HG03354 (cell line): ENCODE measurements at regions not wholly inside any gene's neighbourhood (a gene's known extent, or its start where the extent isn't known, plus 50 kb on each side); places are given as distances from the start of the nearest gene placed in this dataset.
"Not testable (repeated sequence)": the region's sequence is repeated elsewhere in the genome, so short reads cannot be mapped to it uniquely, and the experiment has no call there.

Experiments used
- ATAC-seq: cut with Tn5 transposase; IDR thresholded peaks from one replicate; pipeline ENCODE4 v1.9.1; 2021; ENCODE audit warnings: mild to moderate bottlenecking; ENCODE audit not compliant: unreplicated experiment, poor library complexity, severe bottlenecking

DNA sequence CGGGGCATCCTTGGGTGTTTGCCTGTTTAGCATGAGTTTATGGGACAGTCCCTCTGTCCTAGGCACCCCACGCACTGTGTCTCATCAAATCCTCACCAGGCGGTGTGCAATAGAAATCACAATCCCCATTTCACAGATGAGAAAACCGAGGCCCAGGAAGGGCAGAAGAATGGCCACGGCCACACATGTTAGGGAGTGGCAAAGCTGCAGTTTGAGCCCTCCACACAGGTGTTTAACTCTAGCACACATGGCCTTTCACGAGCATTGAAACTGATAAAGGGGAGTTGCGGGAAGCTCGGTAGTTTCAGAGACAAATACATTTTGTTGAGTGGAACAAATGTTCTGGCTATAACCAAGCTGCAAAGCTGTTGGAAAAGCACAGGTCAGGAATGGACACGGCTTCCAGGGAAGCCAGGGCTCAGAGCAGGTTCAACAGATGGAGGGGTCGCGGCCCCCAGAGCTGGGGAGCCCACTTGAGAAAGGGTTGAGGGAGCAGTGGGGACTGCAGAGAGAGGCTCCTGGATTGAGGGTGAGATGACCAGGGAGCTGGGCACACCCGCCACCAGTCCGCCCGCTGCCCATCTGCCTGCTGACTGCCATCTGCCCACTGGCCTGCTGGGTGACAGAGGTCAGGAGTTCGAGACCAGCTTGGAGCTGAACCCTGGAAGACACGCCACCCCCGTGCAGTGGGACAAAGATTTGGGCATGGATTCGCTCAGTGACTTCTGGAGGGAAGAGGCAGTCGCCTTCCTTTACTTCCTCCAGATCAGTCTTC, 154.7 kb downstream of the URI1 start:
- ATAC-seq, result no peak

DNA sequence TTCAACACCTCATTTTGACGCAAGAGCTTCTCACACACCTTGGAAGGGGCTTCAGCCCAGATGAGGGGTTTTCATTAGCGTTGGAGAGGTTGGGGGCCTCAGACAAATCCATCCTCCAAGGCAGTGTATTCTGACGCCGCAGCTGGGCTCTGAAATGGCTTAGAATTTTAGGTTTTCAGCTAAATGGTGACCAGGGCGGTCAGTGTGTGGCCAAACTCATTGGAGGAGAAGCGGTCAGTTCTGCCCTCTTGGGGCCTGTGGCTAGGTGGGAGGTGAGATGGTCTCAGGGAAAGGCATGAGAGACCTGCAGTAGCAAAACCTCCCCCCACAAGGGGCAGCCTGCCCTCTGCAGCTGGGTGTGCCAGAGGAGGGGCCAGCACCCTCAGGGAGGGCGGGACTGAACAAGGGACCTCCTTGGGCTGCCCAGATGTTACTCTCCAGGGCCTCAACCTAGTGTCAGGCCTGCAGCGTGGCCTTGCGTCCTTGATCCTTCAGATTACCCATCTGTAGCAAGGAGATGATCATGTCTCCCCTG, 155.8 kb downstream of the URI1 start:
- no peak for ATAC-seq

DNA sequence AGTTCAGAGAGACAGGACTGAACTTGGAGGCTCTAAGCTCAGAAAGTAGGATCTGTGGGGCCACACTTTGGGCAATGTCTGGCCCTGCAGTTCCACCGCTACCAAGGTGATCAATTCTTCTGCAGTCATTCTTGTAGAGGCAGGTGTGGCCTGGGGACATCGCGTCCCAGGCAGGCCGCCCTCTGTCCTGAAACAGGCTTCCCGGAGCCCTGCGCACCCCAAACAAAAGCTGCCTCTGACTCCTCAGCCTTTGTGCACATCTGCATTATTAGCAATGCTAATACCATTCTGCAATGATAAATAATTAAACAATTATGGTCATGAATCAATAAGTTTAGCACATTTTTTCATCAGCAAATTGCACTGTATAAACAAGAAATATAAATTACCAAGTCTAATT, 160.2 kb downstream of the URI1 start:
- no peak for ATAC-seq

DNA sequence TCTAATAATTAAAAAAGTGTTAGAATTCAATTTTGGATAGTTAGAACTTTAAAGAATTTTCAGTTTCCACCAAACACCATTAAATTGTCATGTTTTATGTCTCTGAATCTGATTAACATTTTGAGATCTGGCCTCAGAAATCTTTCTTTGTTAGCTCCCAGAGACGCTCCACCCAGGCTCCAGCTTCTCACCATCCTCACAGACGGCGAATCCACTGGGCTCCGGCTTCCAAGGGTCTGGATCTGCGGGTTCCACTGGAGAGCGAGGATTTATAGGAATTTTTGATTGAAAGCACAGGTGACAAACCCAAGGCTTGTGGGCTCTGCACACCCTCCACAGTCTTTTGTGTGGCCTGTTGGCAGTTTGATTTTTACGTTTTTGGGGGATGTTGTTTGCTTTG, 160.6 kb downstream of the URI1 start:
- no peak for ATAC-seq

DNA sequence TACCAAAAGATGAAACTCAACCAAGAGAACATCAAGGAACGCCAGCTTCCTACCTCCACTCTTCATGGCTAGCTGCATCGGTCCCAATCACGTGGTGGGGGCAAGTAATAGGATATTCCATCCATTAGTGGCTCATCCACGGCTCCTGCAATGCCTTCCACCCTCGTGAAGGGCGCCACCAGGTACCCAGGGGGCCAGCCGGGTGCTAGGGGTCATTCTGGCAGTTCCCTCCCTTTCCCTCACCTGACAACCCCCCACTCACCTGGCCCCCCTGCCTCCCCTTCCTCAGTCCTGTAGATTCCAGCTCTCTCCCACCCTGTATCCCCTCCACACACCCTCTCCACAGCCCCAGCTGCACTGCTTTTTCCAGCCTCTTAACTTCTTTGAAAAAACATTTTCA, 161.9 kb downstream of the URI1 start:
- no peak for ATAC-seq

DNA sequence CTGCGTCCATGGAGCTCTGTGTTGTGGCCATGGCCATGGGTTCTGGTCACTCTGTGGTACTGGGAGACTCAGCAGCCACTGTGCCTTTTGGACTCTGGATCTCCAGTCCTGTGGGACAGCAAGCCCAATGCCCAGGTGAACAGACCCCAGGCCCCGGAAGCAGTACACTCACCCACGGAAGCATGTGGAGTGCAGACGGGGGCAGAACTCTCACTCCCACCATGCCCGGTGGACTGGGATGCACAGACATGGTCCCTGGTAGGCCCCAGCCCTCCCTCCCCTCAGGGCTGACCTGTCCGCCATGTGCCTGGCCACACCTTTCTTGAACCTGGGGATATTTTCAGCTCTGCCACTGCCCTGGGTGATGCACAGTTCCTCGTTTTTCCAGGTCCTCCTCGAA, 163.3 kb downstream of the URI1 start:
- no peak for ATAC-seq

DNA sequence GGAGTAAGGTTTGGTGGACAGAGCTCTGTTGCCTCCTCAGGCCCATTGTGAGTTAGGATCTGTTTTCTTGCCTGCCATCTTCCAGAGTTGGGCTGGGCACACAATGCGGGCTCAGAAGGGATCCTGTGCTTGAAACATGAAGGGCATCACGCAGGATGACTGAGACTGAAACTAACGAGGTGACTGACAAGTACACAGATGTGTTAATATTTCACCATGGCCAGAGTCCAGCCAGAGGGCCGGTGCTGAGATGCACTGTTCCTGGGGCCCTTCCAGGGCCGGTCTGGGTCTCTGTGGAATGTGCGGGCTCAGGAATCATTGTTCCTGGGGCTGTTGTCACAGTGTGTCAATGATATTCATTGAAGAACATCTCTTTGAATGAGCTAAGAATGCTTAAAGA, 163.7 kb downstream of the URI1 start:
- no peak for ATAC-seq

DNA sequence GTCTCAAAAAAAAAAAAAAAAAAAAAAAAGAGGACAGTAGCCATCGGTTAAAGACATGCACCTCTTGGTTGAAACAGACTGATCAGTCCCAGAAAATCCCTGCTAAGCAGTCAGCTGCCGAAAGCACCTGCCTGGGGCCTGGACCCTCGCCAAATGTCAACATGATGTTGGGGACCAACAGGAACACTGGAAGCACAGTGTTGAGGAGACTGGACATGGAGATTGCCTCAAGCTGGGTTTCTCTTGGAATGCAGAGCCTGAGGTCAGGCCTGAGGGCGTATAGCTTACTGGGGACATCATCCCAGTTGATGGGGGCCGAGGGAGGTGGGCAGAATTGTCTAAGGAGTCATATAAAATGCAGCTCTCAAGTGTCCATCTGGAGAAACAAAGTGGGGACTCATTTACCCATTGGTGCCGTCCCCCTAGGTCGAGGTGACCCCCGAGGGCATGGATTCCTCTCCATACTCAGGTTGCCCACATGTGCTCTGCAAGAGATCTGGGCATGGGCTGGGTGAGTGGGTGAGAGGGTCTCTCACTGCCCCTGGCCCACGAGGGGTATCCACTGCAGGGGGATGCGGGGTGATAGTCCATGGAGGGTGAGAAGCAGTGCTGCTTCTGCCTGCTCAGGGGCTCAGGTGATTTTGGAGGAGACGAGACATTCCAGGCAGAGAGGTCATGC, 164.5 kb downstream of the URI1 start:
- ATAC-seq, result no peak

DNA sequence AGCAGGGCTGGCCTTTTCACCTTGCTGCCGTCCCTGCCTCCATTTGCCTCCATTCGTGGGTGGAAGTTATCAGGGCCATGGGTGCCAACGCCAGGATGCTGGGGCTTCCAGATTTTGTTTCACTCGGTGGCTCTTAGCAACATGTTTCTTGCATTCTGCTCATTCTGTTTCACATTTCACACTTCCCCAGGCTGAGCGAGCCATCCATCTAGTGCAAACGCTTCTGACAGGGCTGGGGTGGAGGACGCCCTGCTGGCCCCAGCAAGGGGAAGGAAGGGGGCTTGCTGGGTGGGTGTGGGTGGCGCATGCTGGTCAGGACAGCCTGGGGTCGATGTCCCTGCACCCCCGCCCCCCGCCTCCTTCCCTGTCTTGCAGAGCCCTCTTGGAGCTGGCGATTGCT, 165.2 kb downstream of the URI1 start:
- no peak for ATAC-seq

DNA sequence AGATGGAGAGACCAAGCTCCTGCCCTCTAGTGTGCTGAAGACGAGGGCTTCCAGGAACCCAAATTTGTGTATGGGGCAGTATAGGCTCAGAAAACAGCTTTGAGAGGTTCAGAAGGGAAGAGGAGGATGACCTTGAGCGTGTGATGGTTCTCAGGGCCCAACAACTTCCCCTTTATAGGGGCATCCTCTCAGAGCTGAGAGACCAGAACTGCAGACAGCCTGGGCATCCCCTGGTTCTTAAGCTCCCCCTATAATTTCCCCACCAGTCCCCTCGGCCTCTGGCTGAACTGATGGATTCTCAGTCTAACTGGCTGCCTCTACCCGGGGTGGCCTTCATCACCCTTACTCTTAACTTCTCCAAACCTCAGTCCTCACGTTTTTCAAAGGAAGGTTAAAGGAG, 167.5 kb downstream of the URI1 start:
- no peak for ATAC-seq

DNA sequence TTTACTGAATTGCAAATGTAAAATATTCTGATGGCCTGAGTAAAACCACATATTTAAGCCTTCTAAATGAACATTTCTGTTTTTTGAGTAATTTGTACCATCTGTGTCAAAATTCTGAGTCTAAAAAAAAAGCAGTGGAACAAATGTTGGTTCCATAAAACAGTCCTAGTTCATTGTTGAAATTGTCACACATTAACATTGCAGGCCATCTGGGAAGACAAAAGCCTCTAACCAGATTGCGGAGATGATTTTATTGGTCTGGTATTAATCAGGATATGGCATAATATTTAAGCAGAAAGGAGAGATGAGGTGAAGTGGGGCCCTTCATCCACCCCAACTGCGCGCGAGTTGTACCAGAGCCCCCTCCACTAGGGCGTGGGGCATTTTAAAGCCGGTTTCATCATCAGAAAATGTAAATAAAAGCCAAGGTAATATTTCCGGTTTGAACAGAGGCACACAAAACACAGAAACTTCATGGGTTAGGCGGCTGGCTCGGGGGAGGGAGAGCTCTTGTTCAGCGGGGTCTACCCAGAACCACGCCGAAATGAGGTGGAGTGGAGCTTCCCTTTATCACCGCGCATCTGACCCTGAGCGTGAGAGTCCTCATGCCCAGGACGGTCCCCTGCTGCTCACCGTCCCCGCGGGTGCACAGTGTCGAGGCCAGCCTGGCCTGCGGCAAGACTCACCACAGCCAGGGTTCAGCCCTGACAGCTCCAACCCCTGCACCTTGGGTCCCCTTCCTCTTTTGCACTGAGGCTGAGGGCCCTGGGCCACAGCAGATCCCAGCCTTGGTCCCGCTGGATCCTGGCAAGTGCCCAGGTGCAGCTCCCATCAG, 169.2 kb downstream of the URI1 start:
- no peak for ATAC-seq

DNA sequence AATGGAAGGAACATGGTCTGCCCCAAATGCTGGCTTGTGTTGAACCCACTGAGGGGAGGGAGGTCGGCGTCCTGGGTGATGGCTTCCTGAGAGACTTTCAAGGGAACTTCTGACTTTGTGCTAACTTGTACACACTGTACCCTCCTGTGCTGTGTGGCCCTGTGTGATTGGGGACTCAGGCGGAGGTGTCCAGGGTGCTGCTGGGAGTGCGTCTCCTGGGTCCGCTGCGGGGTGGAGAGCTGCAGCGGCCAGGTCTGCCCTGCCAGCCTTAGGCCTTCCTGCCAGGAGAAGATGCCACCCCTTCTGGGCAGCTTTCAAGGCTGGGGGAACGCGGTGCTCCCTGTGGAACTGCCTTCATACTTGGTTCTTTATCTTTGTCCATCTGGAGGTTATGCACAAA, 170.1 kb downstream of the URI1 start:
- ATAC-seq, result no peak

DNA sequence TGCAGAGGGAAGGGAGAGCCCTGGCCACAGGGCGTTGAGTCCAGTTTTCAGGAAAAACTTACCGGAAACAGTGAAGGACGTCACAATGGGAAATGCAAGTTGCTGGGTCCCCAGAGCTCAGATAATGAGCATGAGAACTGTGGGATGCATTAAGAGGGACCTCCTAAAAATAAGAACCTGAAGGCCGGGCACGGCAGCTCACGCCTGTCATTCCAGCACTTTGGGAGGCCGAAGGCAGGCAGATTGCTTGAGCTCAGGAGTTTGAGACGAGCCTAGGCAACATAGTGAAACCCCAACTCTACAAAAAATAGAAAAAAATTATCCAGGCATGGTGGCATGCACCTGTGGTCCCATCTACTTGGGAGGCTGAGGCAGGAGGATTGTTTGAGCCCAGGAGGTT, 170.6 kb downstream of the URI1 start:
- ATAC-seq, result no peak

DNA sequence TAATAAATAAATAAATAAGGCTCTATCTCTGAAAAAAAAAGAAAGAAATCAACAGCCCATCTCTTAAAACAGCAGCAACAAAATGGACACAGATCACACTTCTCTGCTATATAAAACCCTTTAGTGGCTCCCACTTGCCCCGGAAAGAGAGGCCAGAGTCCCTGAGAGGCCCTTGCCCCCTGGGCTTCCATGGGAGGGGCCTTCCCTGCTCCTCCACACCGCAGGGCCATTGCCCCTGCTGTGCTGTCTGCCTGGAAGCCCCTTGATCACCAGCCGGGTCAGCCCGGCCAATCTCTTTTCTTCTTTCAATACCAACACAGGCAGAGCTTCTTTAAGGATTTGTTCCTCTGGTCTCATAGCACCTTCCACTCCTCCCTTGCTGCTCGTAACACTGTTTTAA, 171.1 kb downstream of the URI1 start:
- no peak for ATAC-seq

DNA sequence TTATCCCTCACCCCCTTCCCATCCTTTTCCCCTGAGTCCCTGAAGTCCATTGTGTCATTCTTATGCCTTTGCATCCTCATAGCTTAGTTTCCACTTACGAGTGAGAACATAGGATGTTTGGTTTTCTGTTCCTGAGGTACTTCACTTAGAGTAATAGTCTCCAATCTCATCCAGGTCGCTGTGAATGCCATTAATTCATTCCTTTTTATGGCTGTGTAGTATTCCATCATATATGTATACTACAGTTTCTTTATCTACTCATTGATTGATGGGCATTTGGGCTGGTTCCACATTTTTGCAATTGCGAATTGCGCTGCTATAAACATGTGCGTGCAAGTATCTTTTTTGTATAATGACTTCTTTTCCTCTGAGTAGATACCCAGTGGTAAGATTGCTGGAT, 172.1 kb downstream of the URI1 start:
- ATAC-seq, result not testable (repeated sequence)

DNA sequence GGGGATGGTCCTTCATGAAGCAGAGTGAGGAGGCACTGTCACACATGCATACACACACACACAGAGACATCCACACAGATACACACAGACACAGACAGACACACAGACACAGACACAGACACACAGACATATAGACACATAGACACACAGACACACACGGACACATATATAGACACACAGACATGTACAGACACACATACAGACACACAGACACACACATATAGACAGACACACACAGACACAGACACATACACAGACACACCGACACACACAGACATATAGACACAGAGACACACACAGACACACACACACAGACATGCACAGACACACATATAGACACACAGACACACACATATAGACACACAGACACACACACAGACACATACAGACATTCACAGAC, 173.9 kb downstream of the URI1 start:
- ATAC-seq, result no peak

DNA sequence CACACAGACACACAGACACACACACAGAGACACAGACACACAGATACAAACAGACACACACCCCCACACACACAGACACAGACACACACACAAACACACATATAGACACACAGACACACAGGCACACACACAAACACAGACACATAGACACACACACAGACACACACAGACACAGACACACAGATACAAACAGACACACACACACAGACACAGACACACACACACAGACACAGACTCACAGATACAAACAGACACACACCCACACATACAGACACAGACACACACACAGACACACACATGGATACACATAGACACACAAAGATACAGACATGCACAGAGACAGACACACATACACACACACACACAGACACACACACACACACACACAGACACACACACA, 174.5 kb downstream of the URI1 start:
- no peak for ATAC-seq

DNA sequence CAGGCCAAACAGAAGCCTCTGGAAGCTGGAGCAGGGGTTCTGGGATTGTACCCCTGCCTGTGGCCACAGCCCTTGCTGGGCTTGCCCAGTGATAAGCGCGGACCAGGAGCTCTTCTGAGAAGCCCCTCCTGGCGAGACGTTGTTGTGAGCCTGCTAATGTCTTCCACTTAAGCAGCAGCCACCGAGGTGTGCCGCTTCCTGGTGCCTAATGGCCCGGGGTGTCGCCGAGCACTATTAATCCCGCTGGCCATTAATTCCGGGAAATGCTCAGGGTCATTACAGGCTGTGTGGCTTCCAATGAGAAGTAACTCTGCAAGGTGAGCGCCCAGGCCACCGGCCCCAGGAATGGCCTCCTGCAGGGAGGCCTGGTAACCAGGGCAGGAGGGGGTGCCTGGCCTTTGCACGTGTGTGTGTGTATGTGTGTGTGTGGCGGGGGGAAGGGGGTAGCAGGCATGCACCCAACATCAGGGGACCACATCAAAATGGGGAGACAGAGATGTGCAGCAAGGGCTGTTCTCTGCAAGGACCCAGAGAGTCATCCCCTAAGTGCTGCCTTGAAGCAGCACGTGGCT, 175.0 kb downstream of the URI1 start:
- ATAC-seq, result no peak

DNA sequence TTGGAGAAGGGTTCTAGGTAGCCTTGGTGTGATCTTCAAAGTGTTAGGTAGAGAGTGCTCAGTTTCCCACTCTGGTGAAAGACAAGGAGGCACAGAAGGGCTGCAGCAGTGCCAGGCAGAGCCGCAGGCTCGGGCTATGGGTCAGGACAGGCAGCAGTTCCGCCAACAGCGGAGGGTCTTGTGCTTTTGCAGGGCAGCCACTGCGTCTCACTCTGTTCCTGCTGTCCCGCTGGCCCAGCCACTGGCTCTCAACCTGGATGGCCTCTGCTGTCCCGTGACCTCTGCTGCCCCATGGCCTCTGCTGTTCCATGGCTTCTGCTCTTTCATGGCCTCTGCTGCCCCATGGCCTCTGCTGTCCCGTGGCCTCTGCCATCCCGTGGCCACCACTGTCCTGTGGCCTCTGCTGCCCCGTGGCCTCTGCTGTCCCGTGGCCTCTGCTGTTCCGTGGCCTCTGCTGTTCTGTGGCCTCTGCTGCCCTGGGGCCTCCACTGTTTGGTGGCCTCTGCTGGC, 175.7 kb downstream of the URI1 start:
- no peak for ATAC-seq

DNA sequence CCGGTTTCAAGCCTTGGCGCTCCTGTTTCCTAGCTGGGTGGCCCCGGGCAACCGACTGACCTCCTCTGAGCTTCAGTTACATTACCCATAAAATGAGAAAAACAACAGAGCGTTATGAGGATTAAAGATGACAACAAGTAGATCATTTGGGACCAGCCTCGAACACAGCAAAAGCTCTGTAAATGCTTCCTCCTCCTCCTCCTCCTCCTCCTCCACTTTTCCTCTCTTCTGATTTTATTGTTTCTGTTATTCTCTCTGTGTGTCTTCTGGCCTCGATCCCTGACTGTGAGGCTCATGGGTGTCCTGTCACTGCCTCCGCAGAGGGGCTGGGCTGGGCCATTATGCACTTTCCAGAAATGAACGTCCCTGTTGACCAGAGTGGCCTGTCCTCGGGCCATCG, 176.2 kb downstream of the URI1 start:
- ATAC-seq, result no peak
